ENCODE measurements at regions not wholly inside any gene's neighbourhood (a gene's known extent, or its start where the extent isn't known, plus 50 kb on each side); places are given as distances from the start of the nearest gene placed in this dataset.
A peak's percentile ranks its signal among the peaks of the same experiment; 100 is the strongest.

- TF ChIP-seq ARID1B (IDR thresholded peaks at IDR 0.05): peak; percentile 90
- no peak for TF ChIP-seq HMGN3 (IDR thresholded peaks at IDR 0.05; ENCODE audit: borderline replicate concordance, extremely low read depth, insufficient read length, low read depth, low read length)
- TF ChIP-seq, protein P1, sequence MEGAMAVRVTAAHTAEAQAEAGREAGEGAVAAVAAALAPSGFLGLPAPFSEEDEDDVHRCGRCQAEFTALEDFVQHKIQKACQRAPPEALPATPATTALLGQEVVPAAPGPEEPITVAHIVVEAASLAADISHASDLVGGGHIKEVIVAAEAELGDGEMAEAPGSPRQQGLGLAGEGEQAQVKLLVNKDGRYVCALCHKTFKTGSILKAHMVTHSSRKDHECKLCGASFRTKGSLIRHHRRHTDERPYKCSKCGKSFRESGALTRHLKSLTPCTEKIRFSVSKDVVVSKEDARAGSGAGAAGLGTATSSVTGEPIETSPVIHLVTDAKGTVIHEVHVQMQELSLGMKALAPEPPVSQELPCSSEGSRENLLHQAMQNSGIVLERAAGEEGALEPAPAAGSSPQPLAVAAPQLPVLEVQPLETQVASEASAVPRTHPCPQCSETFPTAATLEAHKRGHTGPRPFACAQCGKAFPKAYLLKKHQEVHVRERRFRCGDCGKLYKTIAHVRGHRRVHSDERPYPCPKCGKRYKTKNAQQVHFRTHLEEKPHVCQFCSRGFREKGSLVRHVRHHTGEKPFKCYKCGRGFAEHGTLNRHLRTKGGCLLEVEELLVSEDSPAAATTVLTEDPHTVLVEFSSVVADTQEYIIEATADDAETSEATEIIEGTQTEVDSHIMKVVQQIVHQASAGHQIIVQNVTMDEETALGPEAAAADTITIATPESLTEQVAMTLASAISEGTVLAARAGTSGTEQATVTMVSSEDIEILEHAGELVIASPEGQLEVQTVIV (CRISPR knock-in tag; IDR thresholded peaks at IDR 0.05; ENCODE audit: borderline replicate concordance): no peak
- no peak for TF ChIP-seq NCOA2 (IDR thresholded peaks at IDR 0.05; ENCODE audit: partially characterized antibody in 2 of 2)
- TF ChIP-seq TAF15 (IDR thresholded peaks at IDR 0.05; ENCODE audit: low read depth, low read length): no peak
- TF ChIP-seq, protein P2, sequence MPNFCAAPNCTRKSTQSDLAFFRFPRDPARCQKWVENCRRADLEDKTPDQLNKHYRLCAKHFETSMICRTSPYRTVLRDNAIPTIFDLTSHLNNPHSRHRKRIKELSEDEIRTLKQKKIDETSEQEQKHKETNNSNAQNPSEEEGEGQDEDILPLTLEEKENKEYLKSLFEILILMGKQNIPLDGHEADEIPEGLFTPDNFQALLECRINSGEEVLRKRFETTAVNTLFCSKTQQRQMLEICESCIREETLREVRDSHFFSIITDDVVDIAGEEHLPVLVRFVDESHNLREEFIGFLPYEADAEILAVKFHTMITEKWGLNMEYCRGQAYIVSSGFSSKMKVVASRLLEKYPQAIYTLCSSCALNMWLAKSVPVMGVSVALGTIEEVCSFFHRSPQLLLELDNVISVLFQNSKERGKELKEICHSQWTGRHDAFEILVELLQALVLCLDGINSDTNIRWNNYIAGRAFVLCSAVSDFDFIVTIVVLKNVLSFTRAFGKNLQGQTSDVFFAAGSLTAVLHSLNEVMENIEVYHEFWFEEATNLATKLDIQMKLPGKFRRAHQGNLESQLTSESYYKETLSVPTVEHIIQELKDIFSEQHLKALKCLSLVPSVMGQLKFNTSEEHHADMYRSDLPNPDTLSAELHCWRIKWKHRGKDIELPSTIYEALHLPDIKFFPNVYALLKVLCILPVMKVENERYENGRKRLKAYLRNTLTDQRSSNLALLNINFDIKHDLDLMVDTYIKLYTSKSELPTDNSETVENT (CRISPR knock-in tag; IDR thresholded peaks at IDR 0.05): no peak
- TF ChIP-seq FOS (IDR thresholded peaks at IDR 0.05; ENCODE audit: extremely low read depth, insufficient read length): no peak
- no peak for TF ChIP-seq POLR2H (tag; IDR thresholded peaks at IDR 0.05; ENCODE audit: low read depth)
- TF ChIP-seq, protein P3, sequence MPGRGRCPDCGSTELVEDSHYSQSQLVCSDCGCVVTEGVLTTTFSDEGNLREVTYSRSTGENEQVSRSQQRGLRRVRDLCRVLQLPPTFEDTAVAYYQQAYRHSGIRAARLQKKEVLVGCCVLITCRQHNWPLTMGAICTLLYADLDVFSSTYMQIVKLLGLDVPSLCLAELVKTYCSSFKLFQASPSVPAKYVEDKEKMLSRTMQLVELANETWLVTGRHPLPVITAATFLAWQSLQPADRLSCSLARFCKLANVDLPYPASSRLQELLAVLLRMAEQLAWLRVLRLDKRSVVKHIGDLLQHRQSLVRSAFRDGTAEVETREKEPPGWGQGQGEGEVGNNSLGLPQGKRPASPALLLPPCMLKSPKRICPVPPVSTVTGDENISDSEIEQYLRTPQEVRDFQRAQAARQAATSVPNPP (IDR thresholded peaks at IDR 0.05; ENCODE audit: borderline replicate concordance, insufficient read depth, insufficient read length): no peak
- TF ChIP-seq CBX3 (IDR thresholded peaks at IDR 0.05; ENCODE audit: borderline replicate concordance in 1 of 2, low read length in 2 of 2): peak in 1 of 2 experiments; percentile 51; a peak in 1 of 3 replicates
- TF ChIP-seq, protein P4, sequence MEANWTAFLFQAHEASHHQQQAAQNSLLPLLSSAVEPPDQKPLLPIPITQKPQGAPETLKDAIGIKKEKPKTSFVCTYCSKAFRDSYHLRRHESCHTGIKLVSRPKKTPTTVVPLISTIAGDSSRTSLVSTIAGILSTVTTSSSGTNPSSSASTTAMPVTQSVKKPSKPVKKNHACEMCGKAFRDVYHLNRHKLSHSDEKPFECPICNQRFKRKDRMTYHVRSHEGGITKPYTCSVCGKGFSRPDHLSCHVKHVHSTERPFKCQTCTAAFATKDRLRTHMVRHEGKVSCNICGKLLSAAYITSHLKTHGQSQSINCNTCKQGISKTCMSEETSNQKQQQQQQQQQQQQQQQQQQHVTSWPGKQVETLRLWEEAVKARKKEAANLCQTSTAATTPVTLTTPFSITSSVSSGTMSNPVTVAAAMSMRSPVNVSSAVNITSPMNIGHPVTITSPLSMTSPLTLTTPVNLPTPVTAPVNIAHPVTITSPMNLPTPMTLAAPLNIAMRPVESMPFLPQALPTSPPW (CRISPR knock-in tag; IDR thresholded peaks at IDR 0.05): no peak
- TF ChIP-seq RUNX1 (IDR thresholded peaks at IDR 0.05; ENCODE audit: low read depth): no peak
- TF ChIP-seq HLTF (IDR thresholded peaks at IDR 0.05): no peak
- TF ChIP-seq DDX20 (tag; IDR thresholded peaks at IDR 0.05; ENCODE audit: low read depth): no peak
- no peak for TF ChIP-seq PTRF (tag; IDR thresholded peaks at IDR 0.05)
- no peak for TF ChIP-seq SMC3 (conservative IDR thresholded peaks at IDR 0.05; ENCODE audit: insufficient read depth, low read depth, low read length)
- TF ChIP-seq PHF8 (IDR thresholded peaks at IDR 0.05; ENCODE audit: borderline replicate concordance, low read length): no peak
- no peak for TF ChIP-seq CEBPG (CRISPR knock-in tag; IDR thresholded peaks at IDR 0.05)
- TF ChIP-seq CEBPG (tag; conservative IDR thresholded peaks at IDR 0.05 in 1 of 2, IDR thresholded peaks at IDR 0.05 in 1 of 2): no peak; a peak in 1 of 4 replicates
- no peak for TF ChIP-seq RBM14 (IDR thresholded peaks at IDR 0.05; ENCODE audit: borderline replicate concordance, insufficient read depth, low read depth, low read length)
These were observed 599.4 kb upstream of the CITED2 start (continued) for GRCh38 chr6:139973669-139974344.

All from K562 (cell line).